ENCODE measurements at regions not wholly inside any gene's neighbourhood (a gene's known extent, or its start where the extent isn't known, plus 50 kb on each side); places are given as distances from the start of the nearest gene placed in this dataset.

DNA sequence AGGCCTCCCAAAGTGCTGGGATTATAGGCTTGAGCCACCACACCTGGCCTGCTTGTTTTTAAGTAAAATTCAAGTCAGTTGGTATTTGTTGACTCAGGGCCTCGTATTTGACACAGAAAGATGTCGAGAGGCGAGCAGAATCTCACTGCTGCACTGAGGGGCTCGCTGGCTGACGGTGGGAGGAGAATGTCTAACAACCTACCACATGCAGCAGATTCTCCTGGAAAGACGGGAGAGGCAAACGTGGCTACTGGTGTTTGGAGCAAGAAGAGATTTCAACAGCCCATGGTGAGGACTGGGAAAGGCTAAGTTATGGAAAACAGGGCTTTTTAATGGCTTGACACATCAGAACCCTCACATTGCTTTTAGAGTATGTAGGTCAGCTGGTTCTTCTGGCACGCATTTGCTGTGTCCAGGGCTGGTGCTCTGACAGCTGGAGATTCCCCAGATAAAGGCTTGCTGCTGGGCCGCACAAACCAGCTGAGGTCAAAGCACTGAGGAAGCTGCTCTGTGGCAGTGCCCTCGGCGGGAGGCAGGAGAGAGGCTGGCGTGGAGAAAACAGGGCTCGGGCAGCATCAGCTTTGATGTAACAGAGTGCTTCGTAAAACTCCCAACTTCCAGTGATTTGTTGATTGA lies 84.2 kb upstream of the FRMD1 start:
- TF ChIP-seq, protein P1, sequence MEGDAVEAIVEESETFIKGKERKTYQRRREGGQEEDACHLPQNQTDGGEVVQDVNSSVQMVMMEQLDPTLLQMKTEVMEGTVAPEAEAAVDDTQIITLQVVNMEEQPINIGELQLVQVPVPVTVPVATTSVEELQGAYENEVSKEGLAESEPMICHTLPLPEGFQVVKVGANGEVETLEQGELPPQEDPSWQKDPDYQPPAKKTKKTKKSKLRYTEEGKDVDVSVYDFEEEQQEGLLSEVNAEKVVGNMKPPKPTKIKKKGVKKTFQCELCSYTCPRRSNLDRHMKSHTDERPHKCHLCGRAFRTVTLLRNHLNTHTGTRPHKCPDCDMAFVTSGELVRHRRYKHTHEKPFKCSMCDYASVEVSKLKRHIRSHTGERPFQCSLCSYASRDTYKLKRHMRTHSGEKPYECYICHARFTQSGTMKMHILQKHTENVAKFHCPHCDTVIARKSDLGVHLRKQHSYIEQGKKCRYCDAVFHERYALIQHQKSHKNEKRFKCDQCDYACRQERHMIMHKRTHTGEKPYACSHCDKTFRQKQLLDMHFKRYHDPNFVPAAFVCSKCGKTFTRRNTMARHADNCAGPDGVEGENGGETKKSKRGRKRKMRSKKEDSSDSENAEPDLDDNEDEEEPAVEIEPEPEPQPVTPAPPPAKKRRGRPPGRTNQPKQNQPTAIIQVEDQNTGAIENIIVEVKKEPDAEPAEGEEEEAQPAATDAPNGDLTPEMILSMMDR (IDR thresholded peaks at IDR 0.05) = no peak
- TF ChIP-seq POLR2A (IDR thresholded peaks at IDR 0.05) = no peak
- TF ChIP-seq POLR2AphosphoS5 (IDR thresholded peaks at IDR 0.05) = no peak
